ENCODE measurements at regions not wholly inside any gene's neighbourhood (a gene's known extent, or its start where the extent isn't known, plus 50 kb on each side); places are given as distances from the start of the nearest gene placed in this dataset.

GRCh38 chr10:43749940-43750552 is 101.4 kb upstream of the ZNF32 start:
- intact Hi-C loops (cut with DNase I; ENCODE audit: low total_unique reads), result no loop called here
- 79 to 90% (median 83%) methylated on average over 4 of the region's 4 CpGs for WGBS, 5 donors
- no peak for TF ChIP-seq POLR2A (IDR thresholded peaks at IDR 0.05)
- no peak for TF ChIP-seq POLR2AphosphoS5 (IDR thresholded peaks at IDR 0.05)
- TF ChIP-seq CTCF (IDR thresholded peaks at IDR 0.05 in 8 of 11, conservative IDR thresholded peaks at IDR 0.05 in 3 of 11), result no peak
- H3K4me3 ChIP-seq, result no peak overlapping the region
- no peaks in the 10 kb centered on the region for H3K9me3 ChIP-seq
- H3K27ac ChIP-seq, result no peak overlapping the region
- H3K4me1 ChIP-seq, result no peaks in the 10 kb centered on the region
- no peak for DNase-seq
- no peaks in the 10 kb centered on the region for H3K36me3 ChIP-seq
- no peaks in the 10 kb centered on the region for H3K27me3 ChIP-seq (replicated peaks in 1 of 7)

GRCh38 chr10:43749145-43749576 is 100.5 kb upstream of the ZNF32 start:
- H3K27me3 ChIP-seq (replicated peaks in 1 of 7), result no peaks in the 10 kb centered on the region
- H3K4me1 ChIP-seq, result no peaks in the 10 kb centered on the region
- intact Hi-C loops (cut with DNase I; ENCODE audit: low total_unique reads), result no loop called here
- no peaks in the 10 kb centered on the region for H3K9me3 ChIP-seq
- DNase-seq, result peak; percentile 59
- H3K27ac ChIP-seq, result no peak overlapping the region
- WGBS, 5 donors, result 88 to 92% (median 90%) methylated on average over 13 of the region's 13 CpGs
- no peak for TF ChIP-seq POLR2AphosphoS5 (IDR thresholded peaks at IDR 0.05)
- no peak for TF ChIP-seq POLR2A (IDR thresholded peaks at IDR 0.05)
- no peak for TF ChIP-seq CTCF (IDR thresholded peaks at IDR 0.05 in 8 of 11, conservative IDR thresholded peaks at IDR 0.05 in 3 of 11)
- no peaks in the 10 kb centered on the region for H3K36me3 ChIP-seq
- H3K4me3 ChIP-seq, result no peak overlapping the region

GRCh38 chr10:43748560-43748959 is 99.9 kb upstream of the ZNF32 start:
- H3K9me3 ChIP-seq, result no peaks in the 10 kb centered on the region
- intact Hi-C loops (cut with DNase I; ENCODE audit: low total_unique reads), result no loop called here
- peak; percentile 56 for DNase-seq
- no peak overlapping the region for H3K27ac ChIP-seq
- H3K27me3 ChIP-seq (replicated peaks in 1 of 7), result no peaks in the 10 kb centered on the region
- WGBS, 5 donors, result 86 to 98% (median 91%) methylated on average over 7 of the region's 7 CpGs
- H3K36me3 ChIP-seq, result no peaks in the 10 kb centered on the region
- no peak for TF ChIP-seq POLR2AphosphoS5 (IDR thresholded peaks at IDR 0.05)
- no peak for TF ChIP-seq CTCF (IDR thresholded peaks at IDR 0.05 in 8 of 11, conservative IDR thresholded peaks at IDR 0.05 in 3 of 11)
- no peak for TF ChIP-seq POLR2A (IDR thresholded peaks at IDR 0.05)
- H3K4me3 ChIP-seq, result no peak overlapping the region
- no peaks in the 10 kb centered on the region for H3K4me1 ChIP-seq

- DNase-seq, result no peak
- 52 to 78% (median 70%) methylated on average over 1 of the region's 1 CpG for WGBS, 5 donors
- Histone ChIP-seq H3K4me3 (no peak overlapping the region), H3K27me3 (replicated peaks in 1 of 7) (no peaks in the 10 kb centered on the region), H3K27ac (no peak overlapping the region), H3K4me1 (no peaks in the 10 kb centered on the region), H3K9me3 (no peaks in the 10 kb centered on the region), H3K36me3 (no peaks in the 10 kb centered on the region)
- TF ChIP-seq POLR2AphosphoS5 (IDR thresholded peaks at IDR 0.05), result no peak
- no peak for TF ChIP-seq POLR2A (IDR thresholded peaks at IDR 0.05)
- no peak for TF ChIP-seq CTCF (IDR thresholded peaks at IDR 0.05 in 8 of 11, conservative IDR thresholded peaks at IDR 0.05 in 3 of 11)
- intact Hi-C loops (cut with DNase I; ENCODE audit: low total_unique reads), result no loop called here
Measured at GRCh38 chr10:43746906-43747305, 98.2 kb upstream of the ZNF32 start.
